ENCODE measurements at regions not wholly inside any gene's neighbourhood (a gene's known extent, or its start where the extent isn't known, plus 50 kb on each side); places are given as distances from the start of the nearest gene placed in this dataset.

- DNase-seq: no peak
- 39 to 64% methylated on average over 1 of the region's 1 CpG for WGBS, 2 donors
- Histone ChIP-seq H3K9me3 (ENCODE audit: control insufficient read depth, low read length) (peaks cover 2% of the 10 kb centered on the region), H3K4me3 (ENCODE audit: low read length in 2 of 2) (no peak overlapping the region), H3K27ac (ENCODE audit: low read depth in 1 of 2, low read length in 2 of 2) (no peak overlapping the region), H3K36me3 (ENCODE audit: control insufficient read depth in 1 of 2, insufficient read depth in 2 of 2, low read length in 1 of 2) (no peaks in the 10 kb centered on the region), H3K4me1 (ENCODE audit: control insufficient read depth in 1 of 2, insufficient read depth in 2 of 2, low read length in 2 of 2) (no peaks in the 10 kb centered on the region), H3K27me3 (ENCODE audit: control insufficient read depth in 1 of 2, insufficient read depth in 2 of 2, low read length in 1 of 2) (no peaks in the 10 kb centered on the region)
- no peak for ATAC-seq (ENCODE audit: low FRiP score)
- intact Hi-C loops (cut with DNase I): no loop called here
Measured at GRCh38 chr3:15955968-15956367, 158.2 kb upstream of the ANKRD28 start.

GRCh38 chr3:15958692-15959433 is 161.1 kb upstream of the ANKRD28 start:
- Histone ChIP-seq H3K9me3 (ENCODE audit: control insufficient read depth, low read length) (peaks cover 2% of the 10 kb centered on the region), H3K4me1 (ENCODE audit: control insufficient read depth in 1 of 2, insufficient read depth in 2 of 2, low read length in 2 of 2) (no peaks in the 10 kb centered on the region), H3K27me3 (ENCODE audit: control insufficient read depth in 1 of 2, insufficient read depth in 2 of 2, low read length in 1 of 2) (no peaks in the 10 kb centered on the region), H3K36me3 (ENCODE audit: control insufficient read depth in 1 of 2, insufficient read depth in 2 of 2, low read length in 1 of 2) (no peaks in the 10 kb centered on the region), H3K27ac (ENCODE audit: low read depth in 1 of 2, low read length in 2 of 2) (no peak overlapping the region), H3K4me3 (ENCODE audit: low read length in 2 of 2) (no peak overlapping the region)
- 75 to 79% methylated on average over 3 of the region's 3 CpGs for WGBS, 2 donors
- no peak for DNase-seq
- intact Hi-C loops (cut with DNase I): no loop called here
- no peak for ATAC-seq (ENCODE audit: low FRiP score)

- DNase-seq (no peak), ATAC-seq (ENCODE audit: low FRiP score) (no peak)
- WGBS, 2 donors: 63 to 75% methylated on average over 2 of the region's 2 CpGs
- Histone ChIP-seq H3K27me3 (ENCODE audit: control insufficient read depth in 1 of 2, insufficient read depth in 2 of 2, low read length in 1 of 2) (no peaks in the 10 kb centered on the region), H3K36me3 (ENCODE audit: control insufficient read depth in 1 of 2, insufficient read depth in 2 of 2, low read length in 1 of 2) (no peaks in the 10 kb centered on the region), H3K27ac (ENCODE audit: low read depth in 1 of 2, low read length in 2 of 2) (no peak overlapping the region), H3K9me3 (ENCODE audit: control insufficient read depth, low read length) (peaks cover 2% of the 10 kb centered on the region), H3K4me3 (ENCODE audit: low read length in 2 of 2) (no peak overlapping the region), H3K4me1 (ENCODE audit: control insufficient read depth in 1 of 2, insufficient read depth in 2 of 2, low read length in 2 of 2) (no peaks in the 10 kb centered on the region)
- intact Hi-C loops (cut with DNase I): no loop called here
Measured at GRCh38 chr3:15959434-15959811, 161.6 kb upstream of the ANKRD28 start.

GRCh38 chr3:15964605-15965442 is 167.0 kb upstream of the ANKRD28 start:
- intact Hi-C loops (cut with DNase I): no loop called here
- no peak for ATAC-seq (ENCODE audit: low FRiP score)
- H3K9me3 ChIP-seq (ENCODE audit: control insufficient read depth, low read length): no peaks in the 10 kb centered on the region
- no peak overlapping the region for H3K27ac ChIP-seq (ENCODE audit: low read depth in 1 of 2, low read length in 2 of 2)
- no peak overlapping the region for H3K4me3 ChIP-seq (ENCODE audit: low read length in 2 of 2)
- no peak for DNase-seq
- WGBS, 2 donors: 43 to 55% methylated on average over 17 of the region's 17 CpGs
- no peaks in the 10 kb centered on the region for H3K27me3 ChIP-seq (ENCODE audit: control insufficient read depth in 1 of 2, insufficient read depth in 2 of 2, low read length in 1 of 2)
- no peaks in the 10 kb centered on the region for H3K4me1 ChIP-seq (ENCODE audit: control insufficient read depth in 1 of 2, insufficient read depth in 2 of 2, low read length in 2 of 2)
- H3K36me3 ChIP-seq (ENCODE audit: control insufficient read depth in 1 of 2, insufficient read depth in 2 of 2, low read length in 1 of 2): no peaks in the 10 kb centered on the region

GRCh38 chr3:15967577-15967976 is 169.8 kb upstream of the ANKRD28 start:
- H3K27me3 ChIP-seq (ENCODE audit: control insufficient read depth in 1 of 2, insufficient read depth in 2 of 2, low read length in 1 of 2): no peaks in the 10 kb centered on the region

GRCh38 chr3:15969874-15970640 is 172.3 kb upstream of the ANKRD28 start:
- WGBS, 2 donors: 84 to 85% methylated on average over 5 of the region's 5 CpGs
- H3K36me3 ChIP-seq (ENCODE audit: control insufficient read depth in 1 of 2, insufficient read depth in 2 of 2, low read length in 1 of 2): no peaks in the 10 kb centered on the region
- DNase-seq (no peak), ATAC-seq (ENCODE audit: low FRiP score) (no peak)
- H3K4me3 ChIP-seq (ENCODE audit: low read length in 2 of 2): no peak overlapping the region
- H3K27ac ChIP-seq (ENCODE audit: low read depth in 1 of 2, low read length in 2 of 2): no peak overlapping the region
- intact Hi-C loops (cut with DNase I): no loop called here
- no peaks in the 10 kb centered on the region for H3K4me1 ChIP-seq (ENCODE audit: control insufficient read depth in 1 of 2, insufficient read depth in 2 of 2, low read length in 2 of 2)
- H3K27me3 ChIP-seq (ENCODE audit: control insufficient read depth in 1 of 2, insufficient read depth in 2 of 2, low read length in 1 of 2): no peaks in the 10 kb centered on the region
- no peaks in the 10 kb centered on the region for H3K9me3 ChIP-seq (ENCODE audit: control insufficient read depth, low read length)

More at GRCh38 chr3:15967577-15967976, 169.8 kb upstream of the ANKRD28 start:
- Histone ChIP-seq H3K9me3 (ENCODE audit: control insufficient read depth, low read length) (no peaks in the 10 kb centered on the region), H3K27ac (ENCODE audit: low read depth in 1 of 2, low read length in 2 of 2) (no peak overlapping the region), H3K36me3 (ENCODE audit: control insufficient read depth in 1 of 2, insufficient read depth in 2 of 2, low read length in 1 of 2) (no peaks in the 10 kb centered on the region), H3K4me3 (ENCODE audit: low read length in 2 of 2) (no peak overlapping the region), H3K4me1 (ENCODE audit: control insufficient read depth in 1 of 2, insufficient read depth in 2 of 2, low read length in 2 of 2) (no peaks in the 10 kb centered on the region)
- WGBS, 2 donors: 33 to 60% methylated on average over 3 of the region's 3 CpGs
- intact Hi-C loops (cut with DNase I): no loop called here
- ATAC-seq (ENCODE audit: low FRiP score) (no peak), DNase-seq (no peak)

GRCh38 chr3:15973414-15973813 is 175.6 kb upstream of the ANKRD28 start:
- intact Hi-C loops (cut with DNase I): no loop called here
- H3K27ac ChIP-seq (ENCODE audit: low read depth in 1 of 2, low read length in 2 of 2): no peak overlapping the region
- no peaks in the 10 kb centered on the region for H3K36me3 ChIP-seq (ENCODE audit: control insufficient read depth in 1 of 2, insufficient read depth in 2 of 2, low read length in 1 of 2)
- H3K27me3 ChIP-seq (ENCODE audit: control insufficient read depth in 1 of 2, insufficient read depth in 2 of 2, low read length in 1 of 2): no peaks in the 10 kb centered on the region
- DNase-seq (no peak), ATAC-seq (ENCODE audit: low FRiP score) (no peak)
- WGBS, 2 donors: 93% methylated on average over 8 of the region's 8 CpGs
- no peaks in the 10 kb centered on the region for H3K4me1 ChIP-seq (ENCODE audit: control insufficient read depth in 1 of 2, insufficient read depth in 2 of 2, low read length in 2 of 2)
- no peak overlapping the region for H3K4me3 ChIP-seq (ENCODE audit: low read length in 2 of 2)
- no peaks in the 10 kb centered on the region for H3K9me3 ChIP-seq (ENCODE audit: control insufficient read depth, low read length)

- 69 to 80% methylated on average over 1 of the region's 1 CpG for WGBS, 2 donors
- DNase-seq (no peak), ATAC-seq (ENCODE audit: low FRiP score) (no peak)
- no peaks in the 10 kb centered on the region for H3K36me3 ChIP-seq (ENCODE audit: control insufficient read depth in 1 of 2, insufficient read depth in 2 of 2, low read length in 1 of 2)
- no peak overlapping the region for H3K4me3 ChIP-seq (ENCODE audit: low read length in 2 of 2)
- H3K9me3 ChIP-seq (ENCODE audit: control insufficient read depth, low read length): no peaks in the 10 kb centered on the region
- no peaks in the 10 kb centered on the region for H3K4me1 ChIP-seq (ENCODE audit: control insufficient read depth in 1 of 2, insufficient read depth in 2 of 2, low read length in 2 of 2)
- intact Hi-C loops (cut with DNase I): no loop called here
- H3K27ac ChIP-seq (ENCODE audit: low read depth in 1 of 2, low read length in 2 of 2): no peak overlapping the region
- no peaks in the 10 kb centered on the region for H3K27me3 ChIP-seq (ENCODE audit: control insufficient read depth in 1 of 2, insufficient read depth in 2 of 2, low read length in 1 of 2)
Measured at GRCh38 chr3:15973940-15974339, 176.2 kb upstream of the ANKRD28 start.
